GM12891 (cell line): ENCODE measurements at regions not wholly inside any gene's neighbourhood (a gene's known extent, or its start where the extent isn't known, plus 50 kb on each side); places are given as distances from the start of the nearest gene placed in this dataset.

Experiments
- DNase-seq: peaks from one replicate; pipeline ENCODE4 v3.0.0; 2011; ENCODE audit warnings: low spot score; ENCODE audit not compliant: insufficient read length
- FAIRE-seq: peaks from 2 replicates; lab custom pipeline; 2011; peaks lifted over from hg19 to GRCh38; lab: Jason Lieb, UNC
- PAX5 ChIP-seq: IDR thresholded peaks from 2 replicates; pipeline ENCODE4 v1.6.1; 2011; ENCODE audit warnings: low read length, moderate library complexity, mild to moderate bottlenecking; ENCODE audit not compliant: insufficient read depth, severe bottlenecking
- POLR2A ChIP-seq: IDR thresholded peaks from 2 replicates; pipeline ENCODE4 v1.6.1; 2011; ENCODE audit warnings: low read depth, low read length, control low read depth
- POLR2AphosphoS5 ChIP-seq: IDR thresholded peaks from 2 replicates; pipeline ENCODE4 v1.6.1; 2011; ENCODE audit warnings: low read depth, low read length, control low read depth
- POU2F2 ChIP-seq: IDR thresholded peaks from 2 replicates; pipeline ENCODE4 v1.6.1; 2011; ENCODE audit warnings: low read depth, mild to moderate bottlenecking, control low read depth, low read length, moderate library complexity
- SPI1 ChIP-seq: IDR thresholded peaks from 2 replicates; pipeline ENCODE4 v1.6.1; 2011; ENCODE audit warnings: low read depth, low read length, control low read depth
- TAF1 ChIP-seq: IDR thresholded peaks from 2 replicates; pipeline ENCODE4 v1.6.1; 2011; ENCODE audit warnings: low read depth, low read length, control low read depth

DNA sequence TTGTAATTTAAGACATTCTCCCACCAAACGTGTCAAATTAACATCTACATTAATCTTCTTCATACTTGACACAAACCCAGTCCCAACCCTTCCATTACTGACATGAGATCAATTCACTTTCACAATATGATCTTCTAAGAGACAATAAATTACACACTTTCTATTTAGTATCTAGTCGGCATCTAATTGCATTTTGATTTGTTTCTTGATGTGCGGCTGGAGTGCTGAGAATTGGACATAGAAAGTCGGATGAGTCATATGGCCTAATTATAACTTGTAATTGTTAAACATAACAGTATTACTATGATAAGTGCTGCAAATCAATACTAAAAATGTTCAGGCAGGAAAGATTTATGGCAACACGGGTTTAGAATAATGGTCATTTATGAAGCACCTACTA is 78.4 kb upstream of the RORA start:
- no peak for DNase-seq
- TF ChIP-seq TAF1 (no peak), POLR2AphosphoS5 (no peak), PAX5 (no peak), SPI1 (no peak), POU2F2 (no peak), POLR2A (no peak)
- FAIRE-seq = no peak

DNA sequence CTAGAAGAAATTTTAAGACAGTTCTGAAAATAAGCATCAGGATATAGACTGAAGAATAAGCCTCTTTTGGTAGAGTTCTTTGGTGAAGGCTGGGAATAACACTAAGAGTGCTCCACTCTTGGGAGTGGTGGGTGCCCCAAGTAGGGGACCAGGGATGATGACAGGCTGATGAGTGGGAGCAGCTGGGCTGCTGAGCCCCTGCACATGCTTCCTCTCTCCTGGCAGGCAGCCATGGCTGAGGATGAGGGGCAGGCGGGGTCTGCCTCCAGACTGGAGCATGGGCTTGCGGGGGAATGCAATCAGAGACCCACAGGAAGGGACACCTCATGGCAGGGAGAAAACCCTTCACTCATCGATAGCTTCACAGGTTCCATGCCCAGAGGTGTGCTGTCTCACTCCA is 72.6 kb upstream of the RORA start:
- FAIRE-seq (no peak), DNase-seq (no peak)
- no peak for TF ChIP-seq POLR2AphosphoS5
- TF ChIP-seq POLR2A = no peak
- no peak for TF ChIP-seq SPI1
- no peak for TF ChIP-seq POU2F2
- TF ChIP-seq PAX5 = no peak
- TF ChIP-seq TAF1 = no peak

DNA sequence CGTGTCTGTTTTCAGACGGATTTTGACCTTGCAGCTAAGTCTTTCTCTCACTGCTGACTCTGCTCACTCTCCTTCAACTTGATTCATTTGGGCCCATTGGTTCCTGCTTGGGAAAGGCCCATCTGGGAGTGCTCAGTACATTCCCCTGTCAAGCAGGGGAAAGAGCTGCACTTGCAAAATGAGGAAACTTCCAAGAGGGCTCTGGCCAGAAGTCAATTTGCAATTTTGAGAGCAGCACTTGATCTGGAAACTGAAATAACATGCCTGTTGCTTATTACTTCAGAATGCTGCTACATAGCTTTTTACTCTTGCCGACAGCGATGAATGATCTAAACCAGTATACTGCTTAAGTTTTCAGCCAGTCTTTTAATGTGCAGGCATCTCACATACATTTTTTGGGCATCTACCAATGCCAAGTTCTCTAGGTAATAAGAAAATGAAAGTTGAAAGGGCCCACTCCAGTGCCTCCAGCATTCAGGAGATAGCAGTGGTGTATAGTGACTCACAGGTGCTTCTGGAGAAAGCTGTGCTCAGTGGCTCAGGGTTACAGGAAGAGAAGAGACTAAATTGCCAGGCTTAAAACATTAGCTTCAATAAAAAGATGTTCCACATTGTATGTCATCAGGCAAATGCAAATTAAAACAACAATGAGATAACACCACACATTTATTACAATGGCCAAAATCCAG is 70.1 kb upstream of the RORA start:
- DNase-seq = no peak
- TF ChIP-seq PAX5 (no peak), POU2F2 (no peak), SPI1 (no peak), POLR2A (no peak), POLR2AphosphoS5 (no peak), TAF1 (no peak)
- FAIRE-seq = no peak

DNA sequence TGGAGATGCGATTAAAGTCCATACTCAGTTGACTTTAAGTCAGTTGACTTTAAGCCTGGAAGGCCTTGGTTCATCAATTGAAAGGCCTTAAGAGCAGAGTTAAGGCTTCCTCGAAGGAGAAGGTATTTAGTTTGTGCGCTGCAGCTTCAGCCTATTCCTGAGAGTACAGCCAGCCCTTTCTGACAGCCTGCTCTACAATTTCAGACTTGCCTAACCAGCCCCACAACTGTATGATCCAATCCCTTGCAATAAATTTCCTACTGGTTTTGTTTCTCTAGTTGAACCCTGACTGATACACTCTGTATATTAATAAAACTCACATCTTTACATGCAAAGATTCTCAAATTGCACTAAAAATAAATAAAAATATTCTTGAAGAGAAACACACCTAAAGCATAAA is 66.1 kb upstream of the RORA start:
- DNase-seq (no peak), FAIRE-seq (no peak)
- TF ChIP-seq POLR2AphosphoS5 = no peak
- TF ChIP-seq PAX5 = no peak
- TF ChIP-seq POU2F2 = no peak
- TF ChIP-seq POLR2A = no peak
- no peak for TF ChIP-seq TAF1
- no peak for TF ChIP-seq SPI1

DNA sequence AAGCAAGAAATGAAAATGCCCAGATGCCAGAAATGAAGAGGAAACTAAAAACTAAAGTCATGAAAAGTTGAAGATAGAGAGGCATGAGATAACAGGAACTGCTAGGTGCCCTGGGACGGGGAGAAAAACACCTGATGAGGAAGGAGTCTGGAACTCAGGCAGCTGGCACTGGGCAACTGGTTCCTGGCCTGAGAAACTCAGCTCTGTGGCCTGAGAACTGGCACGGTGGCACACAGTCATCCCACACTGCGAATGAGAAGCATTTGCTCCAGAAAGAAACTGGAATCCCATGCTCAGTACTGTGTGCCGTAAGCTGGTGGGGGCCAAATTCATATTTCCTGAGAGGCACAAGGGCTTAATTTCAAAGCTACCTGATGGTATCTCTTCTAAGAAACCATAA is 53.6 kb upstream of the RORA start:
- FAIRE-seq (no peak), DNase-seq (no peak)
- TF ChIP-seq POLR2AphosphoS5 (no peak), POLR2A (no peak), PAX5 (no peak), TAF1 (no peak), SPI1 (no peak), POU2F2 (no peak)

DNA sequence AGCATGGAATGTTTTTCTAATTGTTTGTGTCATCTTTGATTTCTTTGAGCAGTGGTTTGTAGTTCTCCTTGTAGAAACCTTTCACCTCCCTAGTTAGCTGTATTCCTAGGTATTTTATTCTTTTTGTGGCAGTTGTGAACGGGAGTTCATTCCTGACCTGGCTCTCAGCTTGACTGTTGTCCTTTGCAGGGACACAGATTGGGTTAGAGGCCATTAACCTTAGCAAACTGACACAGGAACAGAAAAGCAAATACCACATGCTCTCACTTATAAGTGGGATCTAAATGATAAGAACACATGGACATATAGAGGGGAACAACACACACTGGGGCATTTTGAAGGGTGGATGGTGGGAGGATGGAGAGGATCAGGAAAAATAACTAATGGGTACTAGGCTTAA is 52.2 kb upstream of the RORA start:
- TF ChIP-seq POU2F2 (no peak), SPI1 (no peak), PAX5 (no peak), POLR2A (no peak), TAF1 (no peak), POLR2AphosphoS5 (no peak)
- DNase-seq (no peak), FAIRE-seq (no peak)
